DMS53 (cell line): ENCODE measurements at regions not wholly inside any gene's neighbourhood (a gene's known extent, or its start where the extent isn't known, plus 50 kb on each side); places are given as distances from the start of the nearest gene placed in this dataset.

Experiments used
- DNase-seq: peaks from one replicate; lab custom pipeline; 2025; lab: John Stamatoyannopoulos, UW

DNA sequence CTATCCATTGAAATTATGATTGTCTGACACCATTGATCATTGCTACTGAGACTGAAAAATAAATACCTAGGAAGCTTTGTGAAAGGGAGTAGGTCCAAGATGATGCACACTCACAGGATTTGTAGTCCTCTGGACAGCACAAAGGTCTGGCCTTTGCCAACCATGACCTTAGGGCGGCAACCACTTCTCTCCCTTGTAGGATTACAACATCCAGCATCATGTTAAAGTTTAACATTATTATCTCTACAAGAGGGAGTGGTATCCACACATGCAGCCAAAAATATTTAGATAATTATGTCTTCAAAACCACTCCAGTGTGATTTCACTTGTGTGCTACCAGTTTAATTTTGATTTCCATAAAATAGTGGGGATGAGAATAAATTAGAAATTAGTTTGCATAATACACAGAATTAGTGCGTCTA lies 51.1 kb upstream of the NHSL1 start:
- no peak for DNase-seq

DNA sequence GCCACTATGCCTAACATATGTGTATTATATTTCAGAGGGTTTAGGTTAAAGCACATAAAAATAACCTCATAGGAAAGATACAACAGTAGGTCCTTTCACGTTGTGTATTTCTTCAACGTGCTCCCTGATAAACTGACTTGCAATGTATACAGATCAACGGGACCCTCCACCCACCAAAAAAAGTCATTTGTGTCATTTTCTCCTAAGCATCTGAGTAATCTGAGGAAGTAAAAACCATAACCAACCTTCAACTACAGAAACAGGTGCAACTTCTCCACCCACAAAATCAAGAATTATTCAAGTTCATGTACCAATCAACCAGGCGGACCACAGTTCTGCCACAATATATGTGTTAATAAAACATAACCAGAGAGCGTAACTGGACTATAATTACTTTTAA lies 54.9 kb upstream of the NHSL1 start:
- DNase-seq = no peak

DNA sequence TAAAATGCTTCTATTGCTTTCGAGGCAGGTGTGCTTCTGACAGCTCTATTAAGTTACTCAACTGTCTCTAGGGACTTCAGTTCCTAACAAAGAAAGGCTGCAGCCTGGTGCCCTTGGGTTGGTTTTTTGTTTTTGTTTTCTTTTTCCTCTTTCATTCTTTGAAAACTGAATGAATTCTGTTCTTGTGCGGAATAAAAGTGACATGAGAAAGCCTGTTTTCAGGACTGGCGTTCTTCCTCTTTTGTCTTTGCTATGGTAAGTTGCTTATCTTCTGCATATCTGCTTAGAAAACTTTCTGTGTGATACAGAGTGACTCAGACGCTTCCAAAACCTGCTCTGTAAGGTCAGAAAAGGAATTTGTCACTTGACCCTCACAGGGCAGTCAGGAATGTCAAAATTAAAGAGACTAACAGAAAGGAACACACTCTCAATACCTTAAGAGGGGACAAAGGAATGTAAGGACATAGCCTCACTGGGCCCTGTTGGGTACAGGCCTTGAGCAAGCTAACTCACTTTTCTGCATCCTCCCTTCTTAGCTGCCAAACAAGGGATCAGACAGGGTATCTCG lies 56.2 kb upstream of the NHSL1 start:
- no peak for DNase-seq

GRCh38 chr6:138557147-138557546 lies 57.9 kb upstream of the NHSL1 start:
- DNase-seq = no peak

- no peak for DNase-seq
Observed at GRCh38 chr6:138559143-138559542, 59.8 kb upstream of the NHSL1 start.

DNA sequence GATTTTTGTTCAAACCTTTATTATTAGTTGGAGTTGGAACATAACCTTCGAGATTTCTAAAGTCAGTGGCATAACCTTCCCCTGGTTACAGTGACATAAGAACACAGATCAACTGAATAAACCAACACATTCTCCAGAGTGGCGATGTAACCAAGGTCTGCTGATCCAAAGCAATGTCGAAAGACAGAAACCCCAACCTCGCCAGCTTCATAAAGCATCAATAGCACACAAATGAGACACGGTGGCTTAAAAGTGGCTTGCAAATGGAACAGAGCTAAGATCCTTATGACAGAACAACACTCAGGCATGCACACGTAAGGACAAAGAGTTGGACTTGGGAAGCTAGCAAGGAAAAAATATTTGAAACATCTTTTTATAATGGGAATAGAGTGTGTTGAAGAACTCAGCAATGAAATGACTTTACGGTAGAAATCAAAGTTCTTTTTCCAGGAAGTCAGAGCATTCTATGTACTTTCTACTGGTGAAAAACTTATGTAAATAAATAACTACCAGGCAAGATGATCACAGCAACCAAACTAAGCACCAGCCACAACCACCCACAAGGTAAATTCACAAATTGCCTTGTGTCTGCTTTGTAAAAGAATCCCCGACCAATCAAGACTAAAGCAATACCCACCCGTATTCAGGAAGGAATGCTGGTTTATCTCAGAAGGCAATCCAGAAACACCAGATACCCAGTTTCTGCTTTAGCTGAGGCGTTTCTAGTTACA lies 61.0 kb upstream of the NHSL1 start:
- DNase-seq = no peak

- DNase-seq = peak; percentile 27
Observed at GRCh38 chr6:138562691-138563090, 63.4 kb upstream of the NHSL1 start.

- DNase-seq = no peak
Observed at GRCh38 chr6:138563231-138563630, 63.9 kb upstream of the NHSL1 start.

DNA sequence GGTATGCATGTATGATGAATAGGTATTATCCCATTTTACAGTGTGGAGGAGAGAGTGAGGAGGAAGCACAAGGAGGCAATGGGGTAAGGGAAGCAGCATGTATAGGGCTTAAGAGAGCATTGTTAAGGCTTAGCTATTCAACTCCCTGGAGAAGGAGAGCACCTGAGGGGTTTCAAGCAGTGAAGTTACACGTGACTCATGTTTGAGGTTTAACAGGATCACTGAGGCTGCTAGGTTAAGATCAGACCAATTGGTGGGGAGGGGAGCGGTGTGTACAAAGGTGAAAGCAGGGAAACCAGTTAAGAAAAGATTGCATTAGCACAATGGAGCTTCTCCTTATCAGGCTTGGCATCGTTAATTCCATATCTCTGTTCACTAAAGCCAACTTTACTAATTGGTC lies 64.4 kb upstream of the NHSL1 start:
- DNase-seq = no peak

DNA sequence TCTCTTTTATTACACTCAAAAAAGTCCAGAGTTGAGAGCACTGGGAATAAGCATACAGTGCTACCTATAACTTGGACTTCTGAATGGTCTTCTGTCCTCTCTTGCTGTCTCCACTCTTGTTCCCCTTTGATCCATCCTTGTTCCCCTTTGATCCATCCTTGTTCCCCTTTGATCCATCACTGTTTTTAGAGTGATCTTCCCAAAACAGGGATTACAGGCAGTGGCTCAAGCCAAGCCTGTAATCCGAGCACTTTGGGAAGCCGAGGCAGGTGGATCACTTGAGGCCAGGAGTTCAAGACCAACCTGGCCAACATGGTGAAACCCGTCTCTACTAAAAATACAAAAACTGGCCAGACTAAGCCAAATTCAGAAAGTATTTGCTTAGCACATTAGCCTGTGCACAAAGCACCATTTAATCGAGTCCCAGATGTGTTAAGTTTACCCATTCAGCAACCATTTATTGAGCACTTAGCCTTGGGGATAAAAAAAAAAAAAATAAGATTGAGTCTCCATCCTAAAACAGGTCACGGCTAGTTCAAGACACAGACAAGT lies 65.0 kb upstream of the NHSL1 start:
- no peak for DNase-seq

- DNase-seq = no peak
Observed at GRCh38 chr6:138567052-138567451, 67.8 kb upstream of the NHSL1 start.

GRCh38 chr6:138568997-138569396 lies 69.7 kb upstream of the NHSL1 start:
- DNase-seq = no peak

DNA sequence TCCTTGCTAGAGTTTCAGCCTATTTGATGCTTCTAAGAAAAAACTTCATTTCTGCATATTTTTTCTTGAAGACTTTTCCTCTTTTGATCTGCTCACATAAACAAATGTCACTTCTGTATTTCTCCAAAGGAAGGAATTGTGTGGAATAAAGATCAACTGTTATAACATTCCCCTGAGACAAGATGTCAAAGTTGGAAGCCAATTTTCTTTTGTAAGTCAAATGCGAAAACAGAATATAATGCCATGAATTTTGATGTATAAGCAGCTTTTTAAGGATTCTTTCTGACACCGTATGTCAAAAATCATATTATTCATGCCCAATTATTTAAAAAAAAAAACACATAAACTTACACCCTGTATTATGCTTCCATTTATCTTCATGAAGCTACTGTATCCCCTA lies 70.3 kb upstream of the NHSL1 start:
- no peak for DNase-seq

DNA sequence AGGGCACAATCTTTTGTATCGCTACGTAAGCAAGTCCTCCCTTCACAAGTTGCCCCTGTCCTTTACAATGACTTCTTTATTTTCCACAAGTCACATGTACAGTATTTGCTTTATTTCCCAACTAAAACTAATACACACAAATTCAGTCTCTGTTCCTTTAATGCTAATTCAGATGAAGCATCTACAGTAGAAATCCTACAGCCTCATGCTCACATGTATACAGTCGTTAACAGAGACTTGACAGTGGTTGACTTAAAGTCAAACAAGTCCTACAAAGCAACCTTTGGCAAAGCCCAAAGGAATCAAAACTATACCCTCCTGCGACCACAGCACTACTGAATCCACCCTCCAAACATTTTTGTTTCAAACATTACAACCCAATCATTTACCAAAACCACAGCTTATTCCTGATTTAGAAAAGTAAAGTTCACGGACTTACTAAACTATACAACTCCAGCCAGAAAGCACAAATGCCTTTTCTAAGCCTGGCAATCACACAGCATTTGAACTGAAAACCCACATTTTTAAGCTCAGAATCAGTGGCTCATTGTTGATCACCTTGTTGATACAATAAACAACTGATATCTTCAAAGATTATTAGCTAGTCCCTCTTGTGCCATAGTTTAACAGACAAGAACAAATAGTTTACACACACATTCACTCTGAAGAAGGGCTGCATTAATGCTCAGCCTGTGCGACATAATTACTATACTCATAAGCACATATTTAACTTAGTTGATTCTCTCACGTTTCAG lies 70.9 kb upstream of the NHSL1 start:
- no peak for DNase-seq

GRCh38 chr6:138570725-138571029 lies 71.4 kb upstream of the NHSL1 start:
- DNase-seq = no peak

DNA sequence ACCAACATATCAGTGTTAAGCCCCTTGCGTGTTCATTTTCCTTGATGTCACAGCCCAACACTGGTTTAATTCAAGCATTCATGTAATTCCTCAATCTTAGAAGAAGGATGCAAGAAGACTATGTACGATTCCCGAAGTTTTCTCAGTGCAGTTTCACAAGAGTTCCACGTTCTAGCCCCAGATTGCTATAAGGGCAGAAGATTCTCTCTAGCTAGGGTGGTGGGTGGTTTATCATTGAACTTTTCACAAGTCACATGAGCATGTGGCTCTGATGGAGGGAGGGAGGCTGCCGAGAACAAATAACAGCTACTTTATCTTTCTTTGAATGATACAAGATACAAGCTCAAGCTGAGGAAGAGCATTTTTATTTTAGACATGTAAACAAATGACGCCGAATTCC lies 71.9 kb upstream of the NHSL1 start:
- DNase-seq = no peak

DNA sequence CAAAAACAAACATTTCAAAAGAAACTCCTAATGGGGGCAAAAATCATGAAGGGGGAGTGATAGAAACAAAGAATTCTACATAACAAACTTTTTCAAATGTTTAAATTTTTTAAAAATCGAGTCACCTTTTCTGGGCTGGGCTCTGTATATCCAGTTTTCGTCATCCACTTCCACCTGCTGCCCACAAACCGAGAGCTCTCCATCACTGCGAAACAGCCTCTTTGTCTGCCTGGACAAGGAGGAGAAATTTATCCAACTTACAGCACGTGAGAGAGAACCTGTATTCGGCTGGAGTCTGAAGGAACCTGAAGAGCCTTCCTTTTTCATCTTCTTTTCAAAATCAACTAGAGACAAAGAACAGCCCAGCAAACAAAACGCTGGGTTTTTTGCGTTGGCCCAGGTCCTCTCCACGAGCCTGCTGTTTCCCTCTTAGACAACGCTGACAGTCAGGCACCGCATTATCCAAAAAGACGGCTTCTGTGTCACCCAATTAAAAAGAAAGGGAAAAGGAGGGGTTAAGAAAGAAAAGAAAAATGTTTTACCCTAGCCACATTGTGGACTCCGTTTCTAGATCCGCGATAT lies 72.4 kb upstream of the NHSL1 start:
- DNase-seq = no peak

DNA sequence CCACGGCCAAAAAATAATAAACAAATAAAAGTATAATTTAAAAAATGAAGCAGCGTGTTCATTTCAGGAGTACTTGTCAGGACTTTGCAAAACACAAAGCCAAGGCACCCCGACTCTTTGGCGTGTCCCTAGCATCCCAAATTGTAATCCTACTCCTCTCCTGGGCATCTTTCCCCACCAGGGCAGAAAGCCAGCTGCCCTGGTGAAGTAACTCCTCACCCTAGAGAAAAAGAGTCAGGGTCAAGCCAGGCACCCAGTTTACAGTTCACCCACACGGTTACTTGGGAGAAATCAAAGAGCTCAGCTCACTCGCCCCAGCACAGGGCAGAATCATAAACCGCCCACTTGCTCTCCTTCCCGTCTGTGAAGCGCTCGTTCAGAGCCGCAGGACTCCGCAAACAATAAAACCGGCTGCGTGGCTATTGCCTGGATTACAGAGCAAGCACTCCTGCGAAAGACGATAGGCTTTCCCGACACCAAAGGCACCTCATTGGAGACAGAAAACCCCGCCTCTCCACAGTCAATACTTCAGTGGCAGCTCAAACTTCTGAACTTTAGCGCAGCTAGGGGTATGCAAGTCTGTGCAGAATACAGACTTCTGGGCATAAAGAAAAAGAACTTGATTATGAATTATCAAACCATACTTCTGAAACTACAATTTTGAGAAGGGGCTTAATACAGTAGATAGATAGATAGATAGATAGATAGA lies 73.0 kb upstream of the NHSL1 start:
- peak; percentile 86 for DNase-seq

DNA sequence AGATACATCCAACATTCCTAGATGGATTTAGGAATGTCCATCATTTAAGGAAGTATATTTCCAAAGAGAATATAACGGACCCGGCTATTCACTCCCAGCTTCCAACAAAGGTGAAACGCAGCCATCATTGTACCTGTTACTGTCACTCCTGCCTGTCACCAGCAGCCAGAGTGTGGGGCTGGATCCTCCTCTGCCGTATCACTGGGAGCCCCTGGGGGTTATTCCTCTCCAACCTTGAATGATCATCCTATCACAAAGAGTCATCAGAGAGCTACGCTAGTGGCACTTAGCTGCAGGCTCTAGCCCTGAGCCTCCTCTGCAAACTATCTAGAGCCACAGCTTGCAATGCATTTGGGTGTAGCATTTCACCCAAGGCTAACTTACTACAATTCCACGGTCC lies 73.6 kb upstream of the NHSL1 start:
- no peak for DNase-seq

DNA sequence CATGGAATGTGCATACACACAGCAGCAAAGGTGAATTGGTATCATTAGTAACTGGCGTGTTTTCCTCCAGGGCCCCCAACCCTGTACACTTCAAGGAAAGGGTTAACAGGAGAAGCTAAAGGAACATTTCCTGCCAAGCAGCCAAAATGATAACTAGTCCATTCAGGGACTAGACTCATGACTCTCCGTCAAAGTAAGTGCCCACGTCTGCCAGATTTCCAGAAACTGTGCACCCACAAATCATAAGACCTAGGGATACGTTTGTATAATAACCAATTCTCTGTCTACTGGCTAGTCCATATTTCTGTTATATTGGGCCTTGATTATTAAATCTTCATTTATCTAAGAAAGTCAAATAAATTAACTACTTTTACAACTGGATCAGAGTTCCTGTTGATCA lies 76.0 kb upstream of the NHSL1 start:
- DNase-seq = no peak

- no peak for DNase-seq
Observed at GRCh38 chr6:138576313-138576712, 77.0 kb upstream of the NHSL1 start.
